HFF-Myc (cell line): ENCODE measurements at regions not wholly inside any gene's neighbourhood (a gene's known extent, or its start where the extent isn't known, plus 50 kb on each side); places are given as distances from the start of the nearest gene placed in this dataset.

Experiments used
- DNase-seq: peaks from one replicate; pipeline ENCODE4 v3.0.0-alpha.2; 2011; ENCODE audit warnings: low read depth; ENCODE audit errors: extremely low read depth
- H3K4me3 ChIP-seq: replicated peaks from 2 replicates; pipeline ENCODE4 v1.5.1; 2011; ENCODE audit warnings: low read depth, mild to moderate bottlenecking, control low read depth, low read length
- TF ChIP-seq, protein P1 (sequence below): IDR thresholded peaks from 2 replicates; pipeline ENCODE4 v1.5.1; 2012; ENCODE audit warnings: mild to moderate bottlenecking, low read depth, low read length, control low read depth; ENCODE audit errors: missing control alignments

GRCh38 chr10:36336315-36336714 lies 694.2 kb upstream of the FZD8 start:
- TF ChIP-seq, protein P1, sequence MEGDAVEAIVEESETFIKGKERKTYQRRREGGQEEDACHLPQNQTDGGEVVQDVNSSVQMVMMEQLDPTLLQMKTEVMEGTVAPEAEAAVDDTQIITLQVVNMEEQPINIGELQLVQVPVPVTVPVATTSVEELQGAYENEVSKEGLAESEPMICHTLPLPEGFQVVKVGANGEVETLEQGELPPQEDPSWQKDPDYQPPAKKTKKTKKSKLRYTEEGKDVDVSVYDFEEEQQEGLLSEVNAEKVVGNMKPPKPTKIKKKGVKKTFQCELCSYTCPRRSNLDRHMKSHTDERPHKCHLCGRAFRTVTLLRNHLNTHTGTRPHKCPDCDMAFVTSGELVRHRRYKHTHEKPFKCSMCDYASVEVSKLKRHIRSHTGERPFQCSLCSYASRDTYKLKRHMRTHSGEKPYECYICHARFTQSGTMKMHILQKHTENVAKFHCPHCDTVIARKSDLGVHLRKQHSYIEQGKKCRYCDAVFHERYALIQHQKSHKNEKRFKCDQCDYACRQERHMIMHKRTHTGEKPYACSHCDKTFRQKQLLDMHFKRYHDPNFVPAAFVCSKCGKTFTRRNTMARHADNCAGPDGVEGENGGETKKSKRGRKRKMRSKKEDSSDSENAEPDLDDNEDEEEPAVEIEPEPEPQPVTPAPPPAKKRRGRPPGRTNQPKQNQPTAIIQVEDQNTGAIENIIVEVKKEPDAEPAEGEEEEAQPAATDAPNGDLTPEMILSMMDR, result no peak
- no peak for DNase-seq

GRCh38 chr10:36333446-36333845 lies 691.4 kb upstream of the FZD8 start:
- no peak for DNase-seq
- TF ChIP-seq, protein P1, result no peak
- no peak overlapping the region for H3K4me3 ChIP-seq

More at GRCh38 chr10:36336315-36336714, 694.2 kb upstream of the FZD8 start:
- no peak overlapping the region for H3K4me3 ChIP-seq

GRCh38 chr10:36332926-36333325 lies 690.8 kb upstream of the FZD8 start:
- TF ChIP-seq, protein P1, result no peak
- no peak for DNase-seq
- H3K4me3 ChIP-seq, result no peak overlapping the region

DNA sequence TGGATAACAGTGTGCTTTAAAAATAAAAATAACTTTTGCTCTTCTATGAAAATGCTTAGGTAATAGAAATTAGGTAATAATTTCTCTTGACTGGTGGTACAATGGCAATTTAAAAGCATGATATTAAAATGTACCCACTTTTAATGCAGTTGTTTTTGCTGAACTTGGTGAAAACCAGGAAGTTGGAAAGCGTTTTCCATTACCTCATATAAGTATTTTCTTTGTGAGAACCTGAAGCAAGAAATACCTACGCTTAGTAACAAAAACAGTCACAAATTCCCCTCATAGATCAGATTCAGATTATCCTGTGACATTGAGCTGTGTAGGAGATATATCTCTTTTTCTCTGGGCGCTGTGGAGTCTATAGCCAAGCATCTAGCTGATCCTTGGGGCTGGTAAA lies 689.0 kb upstream of the FZD8 start:
- no peak for DNase-seq
- no peak overlapping the region for H3K4me3 ChIP-seq
- TF ChIP-seq, protein P1, result no peak

GRCh38 chr10:36325815-36326214 lies 683.7 kb upstream of the FZD8 start:
- H3K4me3 ChIP-seq, result no peak overlapping the region
- DNase-seq, result no peak
- TF ChIP-seq, protein P1, result no peak

DNA sequence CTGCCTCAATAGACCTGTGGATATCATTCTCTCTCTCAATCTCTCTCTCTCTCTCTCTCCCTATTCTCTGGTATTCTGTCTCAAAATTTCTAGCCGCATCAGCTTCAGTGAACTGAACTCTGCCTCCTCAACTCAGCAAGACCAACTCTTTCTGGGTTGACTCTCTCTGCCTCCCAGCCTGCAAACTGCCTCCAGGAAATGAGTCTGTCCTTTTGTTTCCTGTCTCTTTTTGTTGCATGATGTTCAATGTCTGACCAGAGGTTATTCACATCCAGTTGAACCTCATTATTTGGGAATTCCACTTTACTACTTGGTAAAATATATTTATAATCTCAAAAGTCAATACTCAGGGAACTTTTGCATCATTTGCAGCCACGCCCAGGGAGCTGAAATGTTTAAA lies 682.7 kb upstream of the FZD8 start:
- no peak overlapping the region for H3K4me3 ChIP-seq
- no peak for DNase-seq
- TF ChIP-seq, protein P1, result no peak

DNA sequence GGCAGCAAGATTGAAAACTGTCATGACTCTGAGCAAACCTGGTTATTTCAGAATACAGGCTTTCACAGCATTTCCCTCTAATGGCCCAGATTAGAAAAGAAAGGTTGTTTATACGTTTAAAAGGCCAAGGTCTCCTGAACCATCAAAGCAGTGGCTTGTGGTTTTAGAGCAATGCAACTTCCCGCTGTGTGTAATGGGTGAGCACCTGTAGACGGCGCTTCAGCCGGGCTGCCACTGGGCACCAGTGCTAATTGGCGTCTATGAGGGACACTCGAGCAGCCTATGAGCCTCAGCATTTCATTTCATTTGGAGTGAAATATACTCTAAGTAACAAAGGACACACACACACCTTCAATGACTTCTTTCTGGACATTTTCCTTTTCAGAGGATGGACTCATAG lies 671.0 kb upstream of the FZD8 start:
- TF ChIP-seq, protein P1, result no peak
- no peak for DNase-seq
- H3K4me3 ChIP-seq, result no peak overlapping the region
